ENCODE measurements at regions not wholly inside any gene's neighbourhood (a gene's known extent, or its start where the extent isn't known, plus 50 kb on each side); places are given as distances from the start of the nearest gene placed in this dataset.
A peak's percentile ranks its signal among the peaks of the same experiment; 100 is the strongest.

DNA sequence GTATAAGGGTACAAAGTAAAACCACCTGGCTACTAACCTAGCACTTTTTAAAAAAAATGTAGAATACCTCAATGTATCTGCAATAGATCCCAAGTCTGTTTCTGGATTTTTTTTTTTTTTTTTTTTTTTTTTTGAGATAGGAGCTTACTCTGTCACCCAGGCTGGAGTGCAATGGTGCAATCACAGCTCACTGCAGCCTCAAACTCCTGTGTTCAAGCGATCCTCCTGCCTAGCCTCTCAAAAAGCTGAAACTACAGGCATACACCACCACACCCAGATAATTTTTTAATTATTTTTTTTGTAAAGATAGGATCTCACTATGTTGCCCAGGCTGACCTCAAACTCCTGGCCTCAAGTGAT is 537.5 kb upstream of the CAMK1G start:
- TF ChIP-seq, protein P1, sequence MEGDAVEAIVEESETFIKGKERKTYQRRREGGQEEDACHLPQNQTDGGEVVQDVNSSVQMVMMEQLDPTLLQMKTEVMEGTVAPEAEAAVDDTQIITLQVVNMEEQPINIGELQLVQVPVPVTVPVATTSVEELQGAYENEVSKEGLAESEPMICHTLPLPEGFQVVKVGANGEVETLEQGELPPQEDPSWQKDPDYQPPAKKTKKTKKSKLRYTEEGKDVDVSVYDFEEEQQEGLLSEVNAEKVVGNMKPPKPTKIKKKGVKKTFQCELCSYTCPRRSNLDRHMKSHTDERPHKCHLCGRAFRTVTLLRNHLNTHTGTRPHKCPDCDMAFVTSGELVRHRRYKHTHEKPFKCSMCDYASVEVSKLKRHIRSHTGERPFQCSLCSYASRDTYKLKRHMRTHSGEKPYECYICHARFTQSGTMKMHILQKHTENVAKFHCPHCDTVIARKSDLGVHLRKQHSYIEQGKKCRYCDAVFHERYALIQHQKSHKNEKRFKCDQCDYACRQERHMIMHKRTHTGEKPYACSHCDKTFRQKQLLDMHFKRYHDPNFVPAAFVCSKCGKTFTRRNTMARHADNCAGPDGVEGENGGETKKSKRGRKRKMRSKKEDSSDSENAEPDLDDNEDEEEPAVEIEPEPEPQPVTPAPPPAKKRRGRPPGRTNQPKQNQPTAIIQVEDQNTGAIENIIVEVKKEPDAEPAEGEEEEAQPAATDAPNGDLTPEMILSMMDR (IDR thresholded peaks at IDR 0.05; ENCODE audit: insufficient read depth, low read depth, low read length, missing control alignments), result no peak
- no peak for DNase-seq (ENCODE audit: low read depth)
- H3K4me3 ChIP-seq (ENCODE audit: low read length), result no peak overlapping the region

DNA sequence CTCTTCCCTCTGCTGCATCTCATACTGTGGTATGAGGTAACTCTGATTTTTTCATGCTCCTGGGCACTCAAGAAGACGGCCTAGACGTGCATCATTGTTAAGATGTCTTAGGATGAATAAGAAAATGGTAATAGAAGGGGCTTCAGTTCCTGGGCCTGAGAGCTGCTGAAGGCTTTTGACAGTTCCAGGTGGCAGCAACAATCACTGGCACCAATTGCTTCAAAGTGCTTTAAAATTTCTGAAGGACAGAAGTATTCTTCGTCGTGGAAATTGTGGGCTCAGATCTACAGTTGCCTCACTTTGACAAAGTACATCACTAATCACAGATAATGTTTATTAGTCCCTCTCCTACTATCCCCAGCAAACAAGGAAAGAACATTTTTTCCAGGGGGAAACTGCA is 536.6 kb upstream of the CAMK1G start:
- no peak for DNase-seq (ENCODE audit: low read depth)
- H3K4me3 ChIP-seq (ENCODE audit: low read length), result no peak overlapping the region
- TF ChIP-seq, protein P1 (IDR thresholded peaks at IDR 0.05; ENCODE audit: insufficient read depth, low read depth, low read length, missing control alignments), result no peak

DNA sequence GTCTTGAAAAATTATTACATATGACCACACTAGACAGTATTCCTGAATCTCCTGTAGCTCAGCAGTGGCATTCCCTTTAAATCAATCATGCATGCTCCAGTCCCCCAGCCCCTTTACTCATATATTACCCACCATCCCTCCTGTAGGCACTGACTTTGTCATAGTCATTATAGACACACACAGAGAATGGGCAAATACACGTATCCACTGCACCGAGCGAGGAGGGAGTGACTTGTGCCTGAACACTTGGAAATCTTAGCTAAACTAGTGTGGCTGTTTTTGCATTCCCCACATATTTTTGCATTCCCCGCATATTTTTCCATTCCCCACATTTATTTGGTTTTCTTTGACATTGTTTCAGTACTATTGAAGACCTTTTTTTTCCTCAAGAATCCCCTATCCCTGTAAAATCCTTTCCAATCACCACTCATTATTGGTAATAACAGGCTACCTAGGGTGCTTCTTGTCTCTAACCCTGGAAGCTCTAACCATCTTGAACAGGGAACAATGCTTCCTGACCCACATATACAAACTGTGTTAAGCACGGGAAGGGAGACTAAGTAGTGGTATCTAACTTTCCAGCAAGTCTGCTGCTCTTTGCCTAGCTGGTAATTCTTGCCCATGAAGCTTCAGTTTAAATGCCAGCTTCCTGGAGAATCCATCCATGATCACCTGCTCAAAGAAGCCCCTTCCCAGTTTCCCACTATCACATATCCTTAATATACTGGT is 534.4 kb upstream of the CAMK1G start:
- TF ChIP-seq, protein P1 (IDR thresholded peaks at IDR 0.05; ENCODE audit: insufficient read depth, low read depth, low read length, missing control alignments), result no peak
- DNase-seq (ENCODE audit: low read depth), result no peak
- no peak overlapping the region for H3K4me3 ChIP-seq (ENCODE audit: low read length)

DNA sequence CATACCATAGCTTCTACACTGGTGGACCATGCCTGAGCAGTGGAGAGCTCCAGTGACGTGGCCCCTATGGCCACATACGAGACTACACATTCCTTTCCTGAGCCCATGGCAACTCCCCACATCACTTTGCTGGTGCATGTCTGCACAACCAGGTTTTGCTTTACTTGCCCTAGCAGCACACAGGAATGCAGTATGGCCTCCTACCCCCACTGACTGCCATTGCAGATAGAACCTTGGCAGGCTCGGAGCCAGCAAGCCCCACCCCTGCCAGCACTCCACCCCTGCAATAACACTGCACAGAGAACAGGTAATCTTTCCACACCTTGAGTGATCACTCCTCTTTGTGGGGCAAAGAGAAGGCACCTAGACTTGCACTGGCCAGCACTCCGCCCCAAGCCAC is 531.9 kb upstream of the CAMK1G start:
- TF ChIP-seq, protein P1 (IDR thresholded peaks at IDR 0.05; ENCODE audit: insufficient read depth, low read depth, low read length, missing control alignments), result no peak
- H3K4me3 ChIP-seq (ENCODE audit: low read length), result no peak overlapping the region
- DNase-seq (ENCODE audit: low read depth), result peak; percentile 96

DNA sequence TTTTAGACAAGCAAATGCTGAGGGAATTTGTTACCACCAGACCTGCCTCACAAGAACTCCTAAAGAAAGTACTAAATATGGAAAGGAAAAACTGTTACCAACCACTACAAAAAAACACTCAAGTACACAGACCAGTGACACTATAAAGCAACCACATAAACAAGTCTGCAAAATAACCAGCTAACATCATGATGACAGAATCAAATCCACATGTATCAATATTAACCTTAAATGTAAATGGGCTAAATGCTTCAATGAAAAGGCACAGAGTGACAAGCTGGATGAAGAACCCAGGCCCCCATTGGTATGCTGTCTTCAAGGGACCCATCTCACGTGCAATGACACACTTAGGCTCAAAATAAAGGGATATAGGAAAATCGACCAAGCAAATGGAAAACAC is 529.9 kb upstream of the CAMK1G start:
- DNase-seq (ENCODE audit: low read depth), result no peak
- TF ChIP-seq, protein P1 (IDR thresholded peaks at IDR 0.05; ENCODE audit: insufficient read depth, low read depth, low read length, missing control alignments), result no peak
- no peak overlapping the region for H3K4me3 ChIP-seq (ENCODE audit: low read length)

DNA sequence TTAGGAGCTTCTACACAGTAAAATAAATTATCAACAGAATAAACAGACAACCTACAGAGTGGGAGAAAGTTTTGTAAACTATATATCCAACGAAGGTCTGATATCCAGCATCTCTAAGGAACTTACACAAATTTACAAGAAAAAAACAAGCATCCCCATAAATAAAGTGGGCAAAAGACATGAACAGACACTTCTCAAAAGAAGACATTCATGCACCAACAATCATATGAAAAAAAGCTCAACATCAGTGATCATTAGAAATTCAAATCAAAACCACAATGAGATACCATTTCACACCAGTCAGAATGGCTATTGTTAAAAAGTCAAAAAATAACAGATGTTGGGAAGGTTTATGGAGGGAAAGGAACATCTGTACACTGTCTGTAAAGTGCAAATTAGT is 526.4 kb upstream of the CAMK1G start:
- TF ChIP-seq, protein P1 (IDR thresholded peaks at IDR 0.05; ENCODE audit: insufficient read depth, low read depth, low read length, missing control alignments), result no peak
- no peak overlapping the region for H3K4me3 ChIP-seq (ENCODE audit: low read length)
- no peak for DNase-seq (ENCODE audit: low read depth)

DNA sequence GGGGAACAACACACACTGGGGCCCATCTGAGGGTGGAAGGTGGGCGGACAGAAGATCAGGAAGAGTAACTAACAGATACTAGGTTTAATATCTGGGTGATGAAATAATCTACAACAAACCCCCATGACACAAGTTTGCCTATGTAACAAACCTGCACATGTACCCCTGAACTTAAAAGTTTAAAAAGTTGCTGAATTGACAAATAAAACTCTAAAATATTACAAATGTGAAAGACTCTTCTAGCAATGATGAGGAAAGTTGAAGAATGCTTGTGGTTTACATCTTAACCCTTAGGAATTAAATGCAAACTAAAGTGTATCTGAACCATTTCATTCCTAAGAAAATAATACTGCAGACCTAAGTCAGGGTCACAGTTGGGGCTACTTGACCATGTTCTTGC is 525.6 kb upstream of the CAMK1G start:
- DNase-seq (ENCODE audit: low read depth), result no peak
- H3K4me3 ChIP-seq (ENCODE audit: low read length), result no peak overlapping the region
- TF ChIP-seq, protein P1 (IDR thresholded peaks at IDR 0.05; ENCODE audit: insufficient read depth, low read depth, low read length, missing control alignments), result no peak
